SK-N-MC (cell line): ENCODE measurements at regions not wholly inside any gene's neighbourhood (a gene's known extent, or its start where the extent isn't known, plus 50 kb on each side); places are given as distances from the start of the nearest gene placed in this dataset.

Experiments used
- EZH2 ChIP-seq: fragments of 200-600 bp; sonication (generic); IDR thresholded peaks from one replicate; pipeline ENCODE4 v1.6.1; 2017; ENCODE audit warnings: antibody characterized with exemption
- POLR2AphosphoS5 ChIP-seq: IDR thresholded peaks from 2 replicates; pipeline ENCODE4 v1.6.1; 2012; ENCODE audit warnings: mild to moderate bottlenecking, low read depth, low read length, borderline replicate concordance

GRCh38 chr10:23917251-23917840, 291.6 kb upstream of the KIAA1217 start:
- TF ChIP-seq EZH2 = no peak
- TF ChIP-seq POLR2AphosphoS5 = no peak
